ENCODE measurements at regions not wholly inside any gene's neighbourhood (a gene's known extent, or its start where the extent isn't known, plus 50 kb on each side); places are given as distances from the start of the nearest gene placed in this dataset.

DNA sequence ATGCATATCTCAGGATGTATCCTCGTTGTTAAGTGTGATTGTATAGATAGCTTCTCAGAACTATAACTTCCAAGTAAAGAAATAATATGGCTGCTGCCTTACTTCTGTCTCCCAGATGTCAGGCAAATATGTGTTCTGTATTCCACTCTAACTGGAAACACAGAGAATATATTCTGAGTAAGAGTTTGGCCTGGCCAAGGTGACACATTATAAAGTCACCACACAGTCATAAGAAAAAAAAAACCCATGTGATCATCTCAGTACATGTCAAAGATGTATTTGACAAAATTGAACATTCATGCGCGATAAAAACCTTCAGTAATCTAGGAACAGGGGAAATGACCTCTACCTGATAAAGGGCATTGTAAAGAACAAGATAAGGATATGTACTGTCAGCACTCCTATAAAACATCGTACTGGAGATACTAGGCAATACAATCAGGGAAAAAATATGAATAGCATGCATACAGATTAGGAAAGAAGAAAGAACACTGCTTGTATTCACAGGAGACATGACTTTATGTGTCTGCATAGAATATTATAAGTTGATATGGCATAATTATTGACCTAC lies 207.1 kb downstream of the ZNF330 start:
- no peaks in the 10 kb centered on the region for H3K27me3 Mint-ChIP-seq
- CTCF ChIA-PET, result no interaction called here
- H3K4me1 Mint-ChIP-seq, result no peaks in the 10 kb centered on the region
- H3K36me3 Mint-ChIP-seq, result no peaks in the 10 kb centered on the region
- no peaks in the 10 kb centered on the region for H3K9me3 Mint-ChIP-seq (ENCODE audit: low read depth)
- DNase-seq (no peak), ATAC-seq (no peak)
- no peak overlapping the region for H3K4me3 Mint-ChIP-seq
- no peak overlapping the region for H3K27ac Mint-ChIP-seq

DNA sequence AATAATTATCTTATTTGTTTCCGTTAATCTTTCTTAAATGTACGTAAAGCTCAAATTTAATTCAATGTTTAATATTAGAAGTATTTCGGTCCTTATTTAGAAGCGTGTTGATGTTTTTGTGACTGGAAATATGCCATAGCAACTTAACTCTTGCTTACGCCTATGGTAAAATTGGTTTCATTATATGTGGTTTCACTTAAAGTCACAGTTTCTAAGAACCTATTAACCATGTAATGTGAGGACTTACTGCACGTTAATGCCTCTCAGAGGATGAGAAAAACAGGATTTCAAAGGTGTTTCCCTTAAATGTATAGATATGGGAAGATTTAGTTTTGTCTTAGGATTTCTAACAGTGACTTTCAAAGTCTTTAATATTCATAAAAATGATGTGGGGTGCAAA lies 206.4 kb upstream of the IL15 start:
- DNase-seq, result no peak
- Mint-ChIP-seq H3K9me3 (ENCODE audit: low read depth) (no peaks in the 10 kb centered on the region), H3K4me1 (no peaks in the 10 kb centered on the region), H3K36me3 (no peaks in the 10 kb centered on the region), H3K27ac (no peak overlapping the region), H3K4me3 (no peak overlapping the region), H3K27me3 (no peaks in the 10 kb centered on the region)
- CTCF ChIA-PET, result no interaction called here
- ATAC-seq, result no peak

GRCh38 chr4:141430686-141431085 lies 205.7 kb upstream of the IL15 start:
- DNase-seq (no peak), ATAC-seq (no peak)
- Mint-ChIP-seq H3K4me1 (no peaks in the 10 kb centered on the region), H3K27ac (no peak overlapping the region), H3K9me3 (ENCODE audit: low read depth) (no peaks in the 10 kb centered on the region), H3K27me3 (no peaks in the 10 kb centered on the region), H3K36me3 (no peaks in the 10 kb centered on the region), H3K4me3 (no peak overlapping the region)
- CTCF ChIA-PET, result interaction anchor here (0.7 to 1.5 kb wide), 2 partner anchors 14 to 531 kb away, joined by 3 read pairs; no protein-coding TSS in a partner anchor

DNA sequence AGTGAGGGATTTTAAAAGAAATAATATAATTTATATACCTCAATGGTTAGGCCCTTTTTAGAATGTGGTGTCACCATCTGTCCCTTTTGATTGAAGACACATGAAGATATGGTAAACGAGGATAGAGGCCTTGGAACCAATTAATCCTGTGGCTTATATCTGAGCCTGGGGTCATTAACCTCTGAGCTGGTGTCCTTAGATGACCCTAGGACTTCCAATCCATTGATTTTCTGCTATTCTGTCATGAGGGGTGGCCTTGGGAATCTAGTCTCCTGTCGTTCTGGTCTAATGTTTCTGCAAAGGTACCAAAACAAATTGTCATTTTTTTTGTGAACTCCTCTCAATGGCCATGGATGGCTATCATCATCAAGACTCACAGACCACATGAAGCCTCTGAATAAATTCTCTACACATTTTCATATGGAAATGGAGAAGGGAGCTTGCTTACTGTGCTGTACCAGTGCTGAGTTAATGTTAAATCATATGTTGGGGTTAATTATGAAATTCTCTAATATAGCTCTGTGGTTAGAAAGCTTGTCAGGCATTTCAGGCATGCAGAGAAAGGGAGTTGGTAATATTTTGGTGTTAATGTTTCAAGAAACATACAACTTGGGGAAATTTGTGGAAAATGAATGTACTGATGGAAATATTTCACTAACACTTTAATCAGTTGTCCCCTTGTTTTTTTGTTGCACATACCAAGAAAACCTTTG lies 204.2 kb upstream of the IL15 start:
- ATAC-seq, result no peak
- no peak overlapping the region for H3K27ac Mint-ChIP-seq
- H3K9me3 Mint-ChIP-seq (ENCODE audit: low read depth), result no peaks in the 10 kb centered on the region
- CTCF ChIA-PET, result interaction anchor here (1.5 kb wide), 1 partner anchor 13 kb away, joined by 3 read pairs; no protein-coding TSS in a partner anchor
- H3K27me3 Mint-ChIP-seq, result no peaks in the 10 kb centered on the region
- no peaks in the 10 kb centered on the region for H3K4me1 Mint-ChIP-seq
- no peak for DNase-seq
- no peak overlapping the region for H3K4me3 Mint-ChIP-seq
- H3K36me3 Mint-ChIP-seq, result no peaks in the 10 kb centered on the region

DNA sequence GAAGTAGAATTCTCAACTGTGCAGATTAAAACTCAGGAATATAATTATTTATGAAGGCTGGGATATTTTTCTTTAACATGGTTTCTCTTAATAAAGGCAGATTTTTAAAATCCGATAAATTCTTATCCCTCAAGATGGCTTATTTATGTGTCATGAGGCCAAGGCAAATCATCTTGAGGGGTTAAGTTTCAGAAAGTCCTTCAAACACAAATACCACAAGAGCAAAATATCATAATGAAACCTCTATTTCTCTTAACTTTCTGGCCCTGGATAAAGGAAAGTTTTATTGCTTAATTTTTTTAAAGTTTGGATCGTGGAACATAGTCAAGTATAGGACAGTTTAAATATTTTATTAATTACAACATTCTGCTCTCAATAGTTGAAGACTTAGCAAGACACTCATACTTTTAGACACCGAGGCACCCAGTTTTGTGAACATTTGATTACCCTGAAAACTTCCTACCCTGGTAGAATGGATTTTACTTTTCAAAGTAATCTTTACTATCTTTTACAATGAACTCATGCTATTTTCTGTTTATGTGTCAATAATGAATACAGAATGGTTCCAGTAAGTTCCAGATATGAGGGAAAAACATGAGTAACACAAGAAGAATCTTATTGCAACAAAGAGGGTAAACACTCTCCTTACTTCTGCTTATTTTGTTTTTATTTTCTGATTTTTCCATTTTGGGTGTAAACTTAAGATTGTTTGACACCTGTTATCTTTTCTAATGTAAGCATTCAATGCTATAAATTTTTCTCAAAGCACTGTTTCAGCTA lies 200.7 kb upstream of the IL15 start:
- CTCF ChIA-PET, result no interaction called here
- H3K4me3 Mint-ChIP-seq, result no peak overlapping the region
- ATAC-seq (no peak), DNase-seq (no peak)
- no peaks in the 10 kb centered on the region for H3K27me3 Mint-ChIP-seq
- no peaks in the 10 kb centered on the region for H3K9me3 Mint-ChIP-seq (ENCODE audit: low read depth)
- no peaks in the 10 kb centered on the region for H3K36me3 Mint-ChIP-seq
- no peak overlapping the region for H3K27ac Mint-ChIP-seq
- no peaks in the 10 kb centered on the region for H3K4me1 Mint-ChIP-seq

DNA sequence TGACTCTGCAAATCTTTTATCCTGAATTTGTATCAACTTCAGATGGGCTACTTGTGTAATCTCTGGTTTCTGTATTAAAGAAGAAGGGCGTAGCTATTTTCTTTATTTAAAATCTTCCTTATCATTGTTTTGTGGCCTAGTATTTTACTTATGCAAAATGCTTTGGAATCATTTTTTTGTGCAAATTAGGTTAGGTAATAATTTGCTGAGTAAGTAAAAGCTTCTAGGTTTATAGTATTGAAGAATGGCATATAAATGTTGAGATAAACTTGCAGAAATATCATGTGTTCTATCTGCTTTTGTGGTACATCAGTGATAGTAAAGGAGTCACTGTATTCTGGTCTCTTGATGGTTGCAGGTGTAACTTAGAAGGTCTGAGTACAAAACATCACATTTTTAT lies 197.2 kb upstream of the IL15 start:
- Mint-ChIP-seq H3K27ac (no peak overlapping the region), H3K4me3 (no peak overlapping the region), H3K27me3 (no peaks in the 10 kb centered on the region), H3K9me3 (ENCODE audit: low read depth) (no peaks in the 10 kb centered on the region), H3K4me1 (no peaks in the 10 kb centered on the region), H3K36me3 (no peaks in the 10 kb centered on the region)
- DNase-seq, result no peak
- no peak for ATAC-seq
- CTCF ChIA-PET, result no interaction called here

GRCh38 chr4:141447761-141448160 lies 188.6 kb upstream of the IL15 start:
- CTCF ChIA-PET, result no interaction called here
- H3K4me1 Mint-ChIP-seq, result no peaks in the 10 kb centered on the region
- ATAC-seq, result no peak
- H3K36me3 Mint-ChIP-seq, result no peaks in the 10 kb centered on the region
- H3K4me3 Mint-ChIP-seq, result no peak overlapping the region
- no peak for DNase-seq
- no peaks in the 10 kb centered on the region for H3K9me3 Mint-ChIP-seq (ENCODE audit: low read depth)
- H3K27ac Mint-ChIP-seq, result no peak overlapping the region
- no peaks in the 10 kb centered on the region for H3K27me3 Mint-ChIP-seq

- Mint-ChIP-seq H3K27me3 (no peaks in the 10 kb centered on the region), H3K4me3 (no peak overlapping the region), H3K9me3 (ENCODE audit: low read depth) (no peaks in the 10 kb centered on the region), H3K27ac (no peak overlapping the region), H3K36me3 (no peaks in the 10 kb centered on the region), H3K4me1 (no peaks in the 10 kb centered on the region)
- ATAC-seq (no peak), DNase-seq (no peak)
- CTCF ChIA-PET, result no interaction called here
Observed at GRCh38 chr4:141448490-141448889, 187.9 kb upstream of the IL15 start.

- ATAC-seq, result no peak
- CTCF ChIA-PET, result no interaction called here
Observed at GRCh38 chr4:141449927-141450326, 186.5 kb upstream of the IL15 start.

GRCh38 chr4:141455651-141456050 lies 180.7 kb upstream of the IL15 start:
- DNase-seq (no peak), ATAC-seq (no peak)
- Mint-ChIP-seq H3K27ac (no peak overlapping the region), H3K27me3 (no peaks in the 10 kb centered on the region), H3K4me3 (no peak overlapping the region), H3K4me1 (no peaks in the 10 kb centered on the region), H3K36me3 (no peaks in the 10 kb centered on the region), H3K9me3 (ENCODE audit: low read depth) (peaks cover under 1% of the 10 kb centered on the region)
- CTCF ChIA-PET, result no interaction called here

More at GRCh38 chr4:141449927-141450326, 186.5 kb upstream of the IL15 start:
- Mint-ChIP-seq H3K27me3 (no peaks in the 10 kb centered on the region), H3K36me3 (no peaks in the 10 kb centered on the region), H3K4me3 (no peak overlapping the region), H3K9me3 (ENCODE audit: low read depth) (no peaks in the 10 kb centered on the region), H3K4me1 (no peaks in the 10 kb centered on the region), H3K27ac (no peak overlapping the region)
- DNase-seq, result no peak

DNA sequence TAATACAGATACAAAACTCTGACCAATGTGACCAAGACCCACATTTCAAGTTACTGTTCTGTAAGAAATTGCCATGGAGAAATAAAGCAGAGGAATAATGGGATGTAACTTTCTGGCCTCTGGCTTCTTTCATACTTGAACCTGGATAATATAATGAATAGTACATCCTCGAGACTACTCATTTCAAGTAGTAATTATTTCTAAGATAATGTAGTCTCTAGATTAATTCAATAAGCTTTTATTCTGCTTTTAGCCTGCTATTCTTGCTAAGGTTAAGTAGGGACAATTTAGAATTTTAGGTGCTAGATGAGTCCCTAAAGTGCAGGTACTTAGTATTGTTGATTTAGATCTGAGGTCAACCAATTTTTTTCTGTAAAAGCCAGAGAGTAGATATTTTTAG lies 178.7 kb upstream of the IL15 start:
- Mint-ChIP-seq H3K27ac (no peak overlapping the region), H3K9me3 (ENCODE audit: low read depth) (peaks cover 2% of the 10 kb centered on the region), H3K4me3 (no peak overlapping the region), H3K27me3 (no peaks in the 10 kb centered on the region), H3K36me3 (no peaks in the 10 kb centered on the region), H3K4me1 (no peaks in the 10 kb centered on the region)
- no peak for ATAC-seq
- CTCF ChIA-PET, result no interaction called here
- no peak for DNase-seq

DNA sequence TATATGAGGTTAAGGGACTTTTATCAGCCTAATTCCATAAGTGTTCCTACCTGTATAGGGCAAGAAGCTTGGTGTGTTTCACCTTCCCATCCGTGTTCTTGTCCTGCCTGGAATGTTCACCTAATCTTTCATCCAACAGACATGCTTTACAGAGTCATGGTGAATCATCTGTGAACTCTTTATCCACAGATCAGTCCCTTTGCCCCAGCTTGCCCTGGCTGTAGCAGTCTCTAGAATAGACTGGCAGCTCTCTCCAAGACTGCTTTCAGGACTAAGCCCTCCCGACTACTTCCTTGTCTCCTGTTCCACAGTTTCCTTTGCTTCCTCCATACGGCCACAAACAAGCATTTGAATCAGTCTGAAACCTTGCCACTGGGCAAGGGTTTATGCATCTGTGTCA lies 177.9 kb upstream of the IL15 start:
- no peak for DNase-seq
- ATAC-seq, result no peak
- Mint-ChIP-seq H3K9me3 (ENCODE audit: low read depth) (peaks cover 2% of the 10 kb centered on the region), H3K4me1 (no peaks in the 10 kb centered on the region), H3K36me3 (no peaks in the 10 kb centered on the region), H3K27me3 (no peaks in the 10 kb centered on the region), H3K4me3 (no peak overlapping the region), H3K27ac (no peak overlapping the region)
- CTCF ChIA-PET, result interaction anchor here (1.0 kb wide), 1 partner anchor 35 kb away, joined by 3 read pairs; no protein-coding TSS in a partner anchor

GRCh38 chr4:141459020-141459419 lies 177.4 kb upstream of the IL15 start:
- DNase-seq, result no peak
- CTCF ChIA-PET, result interaction anchor here (1.0 kb wide), 1 partner anchor 36 kb away, joined by 3 read pairs; no protein-coding TSS in a partner anchor

DNA sequence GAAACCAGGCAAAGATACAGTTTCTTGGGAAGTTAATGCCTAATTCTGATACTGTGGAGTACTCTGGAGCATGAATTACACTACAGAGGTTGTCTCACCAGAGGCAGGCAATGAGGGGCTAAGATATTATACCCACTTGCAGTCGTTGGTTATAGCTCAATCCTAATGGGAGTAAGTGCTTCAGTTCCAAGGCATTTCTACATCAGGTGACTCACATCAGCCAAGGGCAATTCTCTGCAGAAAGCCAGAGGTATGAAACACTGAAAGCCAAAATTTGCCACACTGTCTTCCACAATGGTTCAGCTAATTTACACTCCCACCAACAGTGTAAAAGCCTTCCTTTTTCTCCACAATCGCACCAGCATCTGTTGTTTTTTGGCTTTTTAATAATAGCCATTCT lies 174.0 kb upstream of the IL15 start:
- Mint-ChIP-seq H3K27ac (no peak overlapping the region), H3K27me3 (no peaks in the 10 kb centered on the region), H3K4me3 (no peak overlapping the region), H3K4me1 (no peaks in the 10 kb centered on the region), H3K36me3 (no peaks in the 10 kb centered on the region), H3K9me3 (ENCODE audit: low read depth) (peaks cover 2% of the 10 kb centered on the region)
- CTCF ChIA-PET, result no interaction called here
- no peak for ATAC-seq
- no peak for DNase-seq

More at GRCh38 chr4:141459020-141459419, 177.4 kb upstream of the IL15 start:
- peaks cover 2% of the 10 kb centered on the region for H3K9me3 Mint-ChIP-seq (ENCODE audit: low read depth)
- no peaks in the 10 kb centered on the region for H3K4me1 Mint-ChIP-seq
- no peak overlapping the region for H3K27ac Mint-ChIP-seq
- H3K4me3 Mint-ChIP-seq, result no peak overlapping the region
- H3K27me3 Mint-ChIP-seq, result no peaks in the 10 kb centered on the region
- no peaks in the 10 kb centered on the region for H3K36me3 Mint-ChIP-seq
- no peak for ATAC-seq

Measured in activated CD8-positive, alpha-beta memory T cell treated with anti-CD3 and anti-CD28 coated beads, Interleukin-2, amount 10 ng/mL, durations not matched to agents 7 days and 5 days (primary cell).